T47D (cell line): ENCODE measurements at regions not wholly inside any gene's neighbourhood (a gene's known extent, or its start where the extent isn't known, plus 50 kb on each side); places are given as distances from the start of the nearest gene placed in this dataset.

ENCODE experiments used
- DNase-seq, 2 experiments: peaks; one replicate each; pipeline versions ENCODE4 v3.0.0 to v3.0.0-alpha.2; 2011 to 2012; ENCODE audit warnings: low read depth in 1 of 2, low spot score in 1 of 2
- JUND ChIP-seq: IDR thresholded peaks from 2 replicates; pipeline ENCODE4 v1.6.1; 2012; ENCODE audit warnings: low read depth
- in situ Hi-C: cut with HindIII; loops from 2 replicates; pipeline ENCODE4 v1.10.0; 2016; ENCODE audit warnings: low sequenced_read_pairs, low pct_unique_long_range_greater_than_20kb

- DNase-seq = no peak
- in situ Hi-C loops = no loop called here
- TF ChIP-seq JUND = no peak
Observed at GRCh38 chr16:80198311-80199299, 342.2 kb upstream of the DYNLRB2 start.

DNA sequence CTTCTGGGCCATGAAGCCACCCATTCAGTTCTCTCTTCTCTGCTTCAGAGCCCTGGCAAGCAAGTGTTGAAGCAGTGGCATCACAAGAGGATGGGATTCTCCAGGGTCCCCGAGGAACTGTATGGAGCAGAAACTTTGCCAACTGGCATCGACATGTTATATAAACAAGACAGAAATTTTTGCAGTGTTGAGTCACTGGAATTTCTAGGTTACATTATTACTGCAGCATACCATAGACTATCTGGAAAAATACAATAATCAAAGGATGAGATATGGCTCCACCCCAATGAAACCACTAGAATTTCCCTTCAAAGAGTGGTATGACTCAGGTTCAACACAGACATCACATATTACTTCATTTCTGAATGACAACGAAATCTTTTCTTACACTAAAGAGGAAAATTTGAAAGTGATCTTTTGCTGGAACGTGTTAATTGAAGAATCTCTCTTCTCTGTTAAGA lies 343.0 kb upstream of the DYNLRB2 start:
- DNase-seq = no peak
- no peak for TF ChIP-seq JUND
- in situ Hi-C loops = no loop called here

GRCh38 chr16:80191928-80192327 lies 348.9 kb upstream of the DYNLRB2 start:
- DNase-seq = no peak
- in situ Hi-C loops = no loop called here
- TF ChIP-seq JUND = no peak

DNA sequence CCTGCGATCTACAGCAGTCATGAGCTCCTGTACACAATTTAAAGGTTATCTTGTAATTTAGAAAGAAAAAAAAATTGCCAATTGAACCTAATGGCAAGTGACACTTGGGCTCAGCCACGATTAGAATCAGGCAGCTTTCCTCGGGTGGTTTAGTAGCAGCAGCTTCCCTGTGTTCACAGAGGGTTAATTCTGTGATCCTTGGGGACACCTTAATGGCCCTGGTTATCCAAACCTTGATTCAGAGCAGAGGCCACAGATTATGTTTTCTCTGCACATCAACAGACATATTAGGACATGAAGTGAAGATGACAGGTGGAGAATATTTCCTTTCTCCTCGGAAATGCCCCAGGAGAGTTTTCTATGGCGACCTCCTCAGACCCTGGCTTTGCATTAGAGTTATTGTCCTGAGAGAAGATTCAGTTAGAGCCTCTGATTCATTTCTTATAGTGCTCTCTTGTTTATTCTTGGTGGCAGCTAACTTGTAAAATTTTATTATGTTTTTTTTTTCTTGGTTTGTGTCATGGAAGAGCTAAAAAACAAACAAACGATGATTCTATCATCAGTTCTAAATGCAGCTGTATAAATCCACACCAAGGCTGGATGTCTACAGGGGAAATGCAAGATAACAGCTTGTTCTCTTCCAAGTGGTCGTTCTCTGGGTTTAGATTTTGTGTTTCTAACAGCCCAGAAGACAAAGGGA lies 351.2 kb upstream of the DYNLRB2 start:
- in situ Hi-C loops = no loop called here
- no peak for TF ChIP-seq JUND
- no peak for DNase-seq

DNA sequence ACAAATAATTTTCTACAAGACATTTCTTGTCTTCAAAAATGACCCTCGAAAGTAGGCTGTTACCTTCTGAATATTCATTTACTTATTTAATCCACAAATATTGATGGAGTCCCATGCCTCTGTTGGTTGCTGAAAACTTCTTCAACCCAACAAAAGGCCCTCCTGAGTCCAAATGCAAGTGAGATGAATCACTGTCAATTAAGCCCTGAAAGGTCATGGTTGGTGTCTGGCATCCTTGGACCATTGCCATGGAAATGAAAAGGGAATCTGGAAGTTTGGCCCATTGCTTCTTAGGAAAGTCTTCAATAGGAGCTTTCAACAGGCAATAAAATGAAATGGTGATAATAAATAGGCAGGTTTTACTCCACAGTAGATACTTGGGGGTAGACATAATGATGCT lies 364.7 kb upstream of the DYNLRB2 start:
- in situ Hi-C loops = no loop called here
- no peak for TF ChIP-seq JUND
- DNase-seq = no peak

DNA sequence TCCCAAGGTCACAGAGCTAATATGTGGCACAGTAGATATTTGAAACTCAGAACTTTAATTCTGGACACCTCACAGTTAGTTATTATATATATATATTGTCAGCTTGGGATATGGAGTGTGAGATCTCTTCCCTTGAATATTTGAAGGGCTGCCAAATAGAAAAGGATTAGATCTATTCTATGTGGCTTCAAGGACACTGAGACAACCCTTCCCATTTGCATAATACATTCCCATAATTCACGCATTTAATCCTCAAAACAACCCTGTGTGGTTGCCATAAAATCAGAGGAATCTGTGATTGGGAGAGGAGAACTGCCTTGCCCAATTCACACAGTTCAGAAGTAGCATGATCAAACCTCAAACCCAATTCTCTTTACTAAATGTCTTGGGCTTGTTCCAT lies 365.8 kb upstream of the DYNLRB2 start:
- in situ Hi-C loops = no loop called here
- no peak for TF ChIP-seq JUND
- no peak for DNase-seq

DNA sequence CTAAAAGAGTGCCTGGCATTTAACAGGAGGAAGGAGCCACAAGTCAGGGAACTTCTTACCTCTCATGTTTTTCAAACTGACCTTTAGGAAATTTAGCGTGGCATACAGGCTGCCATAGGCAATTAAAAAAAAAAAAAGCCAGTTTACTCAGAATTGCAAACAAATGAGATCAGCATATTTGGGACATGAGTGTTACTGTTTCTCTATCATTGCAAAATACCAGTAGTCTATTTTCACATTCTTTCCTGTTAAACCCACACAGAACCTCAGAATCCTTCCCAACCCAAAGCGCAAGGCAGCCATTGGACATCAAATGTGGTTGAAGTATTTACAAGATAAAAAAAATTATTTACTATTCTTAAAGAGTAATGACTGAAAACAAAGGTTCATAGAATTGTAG lies 366.4 kb upstream of the DYNLRB2 start:
- no peak for DNase-seq
- in situ Hi-C loops = no loop called here
- TF ChIP-seq JUND = no peak

GRCh38 chr16:80171746-80172145 lies 369.0 kb upstream of the DYNLRB2 start:
- TF ChIP-seq JUND = no peak
- in situ Hi-C loops = no loop called here
- no peak for DNase-seq

DNA sequence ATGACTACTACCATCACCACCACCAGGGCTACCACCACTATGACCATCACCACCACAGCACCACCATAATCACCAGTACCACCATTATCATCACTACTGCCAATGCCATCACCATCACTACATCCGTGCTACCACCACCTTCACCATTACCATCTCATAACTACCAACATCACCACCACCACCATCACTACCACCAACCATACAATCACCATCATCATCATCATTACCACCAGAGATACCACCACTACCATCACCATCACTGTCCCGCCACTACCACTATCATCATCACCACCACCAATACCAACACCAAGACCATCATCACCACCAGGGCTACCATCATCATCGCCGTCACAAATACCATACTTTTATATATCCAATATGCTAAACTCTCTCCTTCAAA lies 369.6 kb upstream of the DYNLRB2 start:
- in situ Hi-C loops = no loop called here
- no peak for DNase-seq

DNA sequence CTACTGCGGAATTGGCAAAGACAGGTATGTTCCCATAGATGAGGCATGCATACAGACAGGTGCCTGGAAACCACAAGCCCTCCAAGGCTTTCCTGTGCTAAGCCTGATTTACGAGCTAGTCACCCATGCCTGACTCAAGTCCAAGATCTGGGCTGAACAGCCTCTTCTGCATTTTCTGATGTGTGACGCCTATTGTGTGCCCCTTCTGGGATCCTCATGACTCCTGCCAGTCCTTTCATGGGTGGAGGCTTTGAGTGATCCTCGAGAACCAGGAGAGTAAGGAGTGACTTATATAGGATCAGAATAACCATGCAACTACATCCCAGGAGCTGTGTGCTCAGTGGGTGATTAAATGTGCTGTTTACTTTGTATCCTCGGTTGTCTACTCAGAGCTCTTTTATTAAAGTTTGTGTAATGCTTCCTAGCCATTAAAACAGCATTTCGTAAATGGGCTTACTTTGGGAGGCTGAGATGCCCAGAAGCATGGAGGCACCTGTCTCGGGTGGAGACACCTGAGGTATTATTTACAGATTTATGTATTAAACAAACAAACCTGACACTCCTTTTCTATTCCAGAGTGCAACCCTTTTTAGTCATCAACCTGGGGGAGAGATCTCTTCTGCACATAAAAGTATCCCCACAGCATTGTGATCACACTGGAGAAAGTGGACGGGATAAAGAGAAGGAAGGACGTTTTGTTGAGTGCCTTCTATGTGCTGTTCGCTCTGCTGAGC lies 373.0 kb upstream of the DYNLRB2 start:
- DNase-seq = no peak
- in situ Hi-C loops = no loop called here
- TF ChIP-seq JUND = no peak

More for the DNA sequence above, 369.6 kb upstream of the DYNLRB2 start:
- no peak for TF ChIP-seq JUND

DNA sequence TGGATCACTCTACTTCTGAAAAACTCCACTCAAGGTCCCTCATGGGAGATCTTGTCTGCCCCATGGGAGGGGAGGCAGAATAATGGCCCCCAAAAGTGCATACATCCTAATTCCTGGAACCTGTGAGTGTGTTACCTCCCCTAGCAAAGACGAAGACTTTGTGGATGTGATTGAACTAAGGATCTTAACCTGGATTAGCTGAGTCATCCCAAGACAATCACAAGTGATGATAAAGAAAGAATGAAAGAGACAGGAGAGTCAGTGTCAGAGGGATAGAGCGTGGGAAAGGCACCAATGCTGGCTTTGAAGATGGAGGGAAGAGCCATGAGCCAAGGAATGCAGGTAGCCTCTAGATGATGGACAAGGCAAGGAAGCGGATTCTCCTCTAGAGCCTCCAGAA lies 374.7 kb upstream of the DYNLRB2 start:
- TF ChIP-seq JUND = no peak
- no peak for DNase-seq

GRCh38 chr16:80164966-80165550 lies 375.7 kb upstream of the DYNLRB2 start:
- DNase-seq = no peak
- no peak for TF ChIP-seq JUND
- in situ Hi-C loops = no loop called here

More for the DNA sequence above, 374.7 kb upstream of the DYNLRB2 start:
- in situ Hi-C loops = no loop called here
